22Rv1 (cell line): ENCODE measurements at regions not wholly inside any gene's neighbourhood (a gene's known extent, or its start where the extent isn't known, plus 50 kb on each side); places are given as distances from the start of the nearest gene placed in this dataset.

Source experiments
- CTCF ChIP-seq: fragments of 450-650 bp; IDR thresholded peaks from 2 replicates; pipeline ENCODE4 v1.5.1; 2017; ENCODE audit warnings: mild to moderate bottlenecking
- ZFX ChIP-seq: fragments of 450-650 bp; IDR thresholded peaks from 2 replicates; pipeline ENCODE4 v1.6.1; 2017; ENCODE audit warnings: antibody characterized with exemption, borderline replicate concordance

- TF ChIP-seq CTCF: no peak
- no peak for TF ChIP-seq ZFX
These were observed 173.5 kb downstream of the ALG10B start for GRCh38 chr12:38490073-38490472.
